IPS DF 6.9 (cell line): ENCODE measurements at regions not wholly inside any gene's neighbourhood (a gene's known extent, or its start where the extent isn't known, plus 50 kb on each side); places are given as distances from the start of the nearest gene placed in this dataset.

Experiments used
- DNase-seq: peaks from one replicate; pipeline ENCODE4 v3.0.0-alpha.2; 2013; ENCODE audit warnings: low read depth, low spot score
- H3K27ac ChIP-seq: one replicate; pipeline ENCODE4 v1.5.1; 2013; ENCODE audit warnings: low read length, control low read depth
- H3K27me3 ChIP-seq: 2 replicates; pipeline ENCODE4 v1.6.1; 2013; ENCODE audit warnings: mild to moderate bottlenecking, low read length; ENCODE audit not compliant: control insufficient read depth, insufficient read depth
- H3K36me3 ChIP-seq: 2 replicates; pipeline ENCODE4 v1.6.1; 2013; ENCODE audit warnings: low read length; ENCODE audit not compliant: control insufficient read depth, insufficient read depth
- H3K4me1 ChIP-seq: 2 replicates; pipeline ENCODE4 v1.6.1; 2013; ENCODE audit warnings: low read length; ENCODE audit not compliant: control insufficient read depth, insufficient read depth
- H3K4me3 ChIP-seq: 2 replicates; pipeline ENCODE4 v1.5.1; 2013; ENCODE audit warnings: mild to moderate bottlenecking, low read length
- H3K9me3 ChIP-seq: 2 replicates; pipeline ENCODE4 v1.6.1; 2013; ENCODE audit warnings: low read length, inconsistent platforms; ENCODE audit not compliant: control insufficient read depth, insufficient read depth
- WGBS: extraction: QIAGEN DNeasy Blood & Tissue Kit; methylation state at CpG from one replicate; pipeline ENCODE4 v1.1.7; 2013; ENCODE audit warnings: mixed read lengths, missing lambda C conversion rate; ENCODE audit not compliant: insufficient read length, insufficient coverage; 5-methylcytosine and 5-hydroxymethylcytosine counted together

DNA sequence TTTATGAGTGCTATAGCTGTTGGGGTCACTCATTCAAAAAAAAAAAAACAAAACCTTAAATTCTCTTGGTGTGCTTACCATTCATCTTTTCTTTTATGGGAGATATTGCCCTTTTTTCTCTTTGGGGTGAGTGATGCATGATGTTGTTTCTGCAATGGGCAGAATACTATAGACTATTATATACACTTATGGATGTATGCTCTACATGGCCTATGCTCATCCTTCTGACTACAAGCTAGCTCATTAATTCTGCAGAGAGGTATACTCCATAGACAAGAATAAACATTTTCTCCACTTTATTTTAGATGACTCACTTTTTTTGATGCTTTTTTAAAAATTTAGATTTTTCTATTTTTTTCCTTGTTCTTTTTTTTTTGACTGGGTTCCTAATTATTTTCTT lies 160.3 kb upstream of the ANK2 start:
- Histone ChIP-seq H3K36me3 (no peaks in the 10 kb centered on the region), H3K4me1 (no peaks in the 10 kb centered on the region), H3K27me3 (no peaks in the 10 kb centered on the region), H3K4me3 (no peak overlapping the region), H3K27ac (no peak overlapping the region), H3K9me3 (no peaks in the 10 kb centered on the region)
- no peak for DNase-seq

DNA sequence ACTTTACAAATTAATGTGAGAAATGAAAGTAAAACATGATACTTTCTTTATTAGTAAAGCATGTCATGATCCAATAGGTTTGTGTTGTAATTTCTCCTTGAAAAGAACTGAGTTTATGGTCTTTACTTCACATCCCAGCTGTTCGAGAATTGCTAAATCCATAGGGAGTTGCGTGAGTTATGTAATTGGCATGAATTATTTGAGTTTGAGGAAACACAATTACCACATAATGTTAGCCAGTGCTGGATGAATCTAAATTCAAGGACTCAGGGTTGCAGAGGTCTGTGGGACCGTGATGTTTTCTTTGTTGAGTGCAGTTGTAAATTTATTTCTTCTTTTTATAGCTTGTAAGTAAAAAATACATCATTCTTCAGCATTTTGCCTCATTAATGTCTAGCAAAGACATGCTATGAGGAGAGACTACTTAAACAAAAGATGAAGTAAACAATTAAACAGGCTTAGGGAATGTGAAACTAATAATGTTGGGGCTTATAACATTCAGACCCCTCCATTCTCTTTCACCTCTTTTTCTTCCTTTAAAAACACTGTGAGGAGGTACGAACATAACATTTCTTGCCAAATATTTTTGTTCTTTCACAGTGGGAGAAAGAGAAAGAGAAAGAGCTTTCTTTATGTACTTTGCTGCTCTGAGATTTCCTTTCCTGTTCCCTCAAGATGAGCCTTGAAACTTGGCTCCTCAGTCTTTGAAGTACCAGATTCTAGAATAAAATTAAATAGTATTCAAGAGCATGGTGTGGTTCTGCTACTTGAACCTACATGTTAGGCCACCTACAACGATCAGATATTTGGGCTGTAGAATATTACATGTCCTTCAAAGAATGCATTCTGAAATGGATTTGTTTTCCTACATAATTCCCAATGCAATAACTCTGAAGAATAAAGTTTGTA lies 159.6 kb upstream of the ANK2 start:
- no peaks in the 10 kb centered on the region for H3K9me3 ChIP-seq
- no peak for DNase-seq
- WGBS, result no CpG with 5 or more reads among the region's 5 CpGs
- no peak overlapping the region for H3K4me3 ChIP-seq
- H3K27ac ChIP-seq, result no peak overlapping the region
- no peaks in the 10 kb centered on the region for H3K4me1 ChIP-seq
- no peaks in the 10 kb centered on the region for H3K27me3 ChIP-seq
- no peaks in the 10 kb centered on the region for H3K36me3 ChIP-seq

DNA sequence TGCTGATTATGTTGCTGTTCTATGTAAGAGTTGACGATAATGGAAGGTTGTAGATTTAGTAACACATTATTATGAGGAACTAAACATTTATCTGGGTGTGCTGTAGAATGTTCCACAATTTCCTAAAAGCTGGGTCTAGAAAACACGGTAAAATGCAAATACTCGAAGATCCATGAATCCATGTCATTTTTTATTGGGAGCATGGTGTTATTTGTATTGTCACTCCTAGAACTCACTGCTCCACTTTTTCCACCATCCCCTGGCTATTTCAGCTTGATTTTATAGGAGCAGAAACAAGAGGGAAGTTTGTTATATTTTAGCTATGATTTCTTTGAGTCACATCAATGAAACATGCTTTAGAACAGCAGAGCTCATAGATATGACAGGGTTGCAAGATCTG lies 155.0 kb upstream of the ANK2 start:
- no peaks in the 10 kb centered on the region for H3K27me3 ChIP-seq
- DNase-seq, result no peak
- WGBS, result 100% methylated on average over 1 of the region's 3 CpGs
- H3K36me3 ChIP-seq, result no peaks in the 10 kb centered on the region
- H3K4me3 ChIP-seq, result no peak overlapping the region
- H3K4me1 ChIP-seq, result peaks cover 5% of the 10 kb centered on the region; the same call in 1 of the 2 replicates
- H3K9me3 ChIP-seq, result no peaks in the 10 kb centered on the region
- no peak overlapping the region for H3K27ac ChIP-seq

DNA sequence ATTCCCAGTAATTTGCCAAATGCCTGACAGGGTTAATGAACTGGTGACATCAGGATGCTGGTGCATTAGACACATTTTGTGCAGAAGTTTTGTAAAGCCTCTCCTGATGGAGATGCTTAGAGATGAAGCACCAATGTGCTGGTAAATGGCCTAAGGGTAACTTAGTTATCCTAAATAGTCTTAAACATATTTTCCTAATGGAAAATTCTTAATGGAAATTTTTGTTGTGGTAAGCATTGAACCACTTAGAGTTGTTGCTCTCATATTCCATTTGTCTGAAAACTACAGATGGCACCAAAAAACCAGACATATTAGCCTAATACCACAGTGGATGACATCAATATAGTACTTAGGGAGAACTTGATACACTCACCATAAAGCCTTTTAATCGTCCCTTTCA lies 154.5 kb upstream of the ANK2 start:
- Histone ChIP-seq H3K9me3 (no peaks in the 10 kb centered on the region), H3K4me1 (peaks cover 5% of the 10 kb centered on the region; the same call in 1 of the 2 replicates), H3K27ac (no peak overlapping the region), H3K36me3 (no peaks in the 10 kb centered on the region), H3K4me3 (no peak overlapping the region), H3K27me3 (no peaks in the 10 kb centered on the region)
- no peak for DNase-seq
- WGBS, result no CpG with 5 or more reads among the region's 1 CpG

DNA sequence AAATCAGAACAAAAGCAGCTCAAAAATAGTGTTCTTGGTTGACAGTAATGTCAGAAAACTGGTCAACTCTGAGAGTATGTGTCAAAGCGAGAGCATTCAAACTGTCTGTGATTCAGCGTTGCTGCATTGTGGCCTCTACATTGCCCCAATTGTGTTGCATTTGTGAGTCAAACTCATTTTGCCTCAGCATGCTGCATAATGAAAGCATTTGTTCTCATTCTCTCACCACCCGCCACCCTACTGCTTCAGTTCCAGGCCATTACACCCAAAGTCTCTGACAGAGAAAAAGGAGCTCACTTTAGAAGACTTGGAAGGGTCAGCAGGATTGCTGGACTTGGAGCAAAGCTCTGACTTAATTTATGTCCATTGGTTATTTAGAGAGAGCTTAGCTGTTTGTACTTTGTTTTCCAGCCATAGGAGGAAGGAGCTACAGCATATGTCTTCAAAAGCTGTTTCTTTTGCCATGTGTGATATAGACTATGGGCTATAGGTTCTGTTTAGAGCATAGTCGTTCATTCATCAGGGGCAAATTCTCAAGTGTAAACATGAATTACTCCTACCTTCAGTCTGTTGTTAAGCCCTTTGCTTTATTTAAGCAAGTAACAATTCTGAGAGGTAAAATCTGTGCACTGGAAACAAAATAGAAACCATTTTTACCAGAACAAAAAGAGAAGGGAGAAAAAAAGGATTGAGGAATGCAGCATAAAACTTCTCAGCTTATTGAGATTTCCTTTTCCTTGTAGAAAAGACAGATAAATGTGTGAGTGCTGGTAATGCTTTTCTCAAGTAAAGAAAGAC lies 153.4 kb upstream of the ANK2 start:
- H3K4me1 ChIP-seq, result peaks cover 5% of the 10 kb centered on the region; the same call in 1 of the 2 replicates
- no peaks in the 10 kb centered on the region for H3K9me3 ChIP-seq
- WGBS, result no CpG with 5 or more reads among the region's 4 CpGs
- no peak for DNase-seq
- no peaks in the 10 kb centered on the region for H3K36me3 ChIP-seq
- H3K4me3 ChIP-seq, result no peak overlapping the region
- no peaks in the 10 kb centered on the region for H3K27me3 ChIP-seq
- H3K27ac ChIP-seq, result no peak overlapping the region

DNA sequence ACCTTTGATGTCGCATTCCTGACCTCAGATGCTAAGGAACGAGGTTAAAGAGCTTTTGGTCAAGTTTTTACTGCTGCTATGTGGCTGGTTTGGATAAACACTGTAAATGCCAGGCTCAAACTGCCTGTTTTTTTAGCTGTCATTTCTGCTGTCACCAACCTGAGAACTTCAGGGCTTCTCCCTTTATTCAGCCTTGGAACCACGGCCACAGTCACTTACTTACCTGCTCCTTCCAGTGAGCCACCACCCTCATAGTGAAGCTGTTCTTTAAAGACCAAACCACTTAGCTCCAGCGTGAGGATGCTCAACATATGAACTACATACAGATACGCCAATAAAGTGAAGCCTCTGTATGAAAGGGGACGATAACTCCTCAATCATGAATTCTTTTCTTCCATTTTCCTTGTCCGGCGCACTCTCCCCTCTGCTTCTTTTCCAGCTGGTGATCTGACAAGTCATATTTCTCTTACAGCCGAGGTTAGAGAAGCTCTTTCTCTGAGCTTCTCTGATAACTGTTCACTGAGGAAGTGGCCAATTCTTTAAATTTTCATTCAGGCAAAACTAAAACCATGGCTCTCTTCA lies 152.8 kb upstream of the ANK2 start:
- WGBS, result no CpG with 5 or more reads among the region's 9 CpGs
- no peaks in the 10 kb centered on the region for H3K36me3 ChIP-seq
- no peak overlapping the region for H3K27ac ChIP-seq
- no peaks in the 10 kb centered on the region for H3K9me3 ChIP-seq
- no peaks in the 10 kb centered on the region for H3K27me3 ChIP-seq
- H3K4me3 ChIP-seq, result no peak overlapping the region
- no peak for DNase-seq
- peaks cover 5% of the 10 kb centered on the region; the same call in 1 of the 2 replicates for H3K4me1 ChIP-seq

DNA sequence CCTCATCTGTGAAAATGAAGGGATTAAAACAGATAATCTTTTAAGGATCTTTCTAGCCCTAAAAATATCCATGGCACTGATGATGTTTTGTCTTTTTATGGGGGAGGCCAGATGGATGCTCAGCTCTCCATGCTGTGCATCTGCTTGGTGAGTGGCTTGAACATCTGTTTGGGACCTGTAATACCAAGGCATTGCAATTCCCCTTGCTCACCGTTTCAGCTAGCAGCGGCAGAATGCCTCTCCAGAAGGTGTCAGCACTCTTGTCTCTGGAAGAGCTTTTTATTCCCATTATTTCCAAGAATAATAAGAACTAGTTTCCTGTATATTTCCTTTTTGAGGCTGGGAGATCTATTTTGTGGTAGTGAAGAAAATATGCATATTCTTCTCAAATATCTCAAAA lies 151.9 kb upstream of the ANK2 start:
- DNase-seq, result no peak
- H3K4me1 ChIP-seq, result peaks cover 5% of the 10 kb centered on the region; the same call in 1 of the 2 replicates
- H3K36me3 ChIP-seq, result no peaks in the 10 kb centered on the region
- H3K27me3 ChIP-seq, result no peaks in the 10 kb centered on the region
- no peak overlapping the region for H3K27ac ChIP-seq
- no peaks in the 10 kb centered on the region for H3K9me3 ChIP-seq
- H3K4me3 ChIP-seq, result no peak overlapping the region
- WGBS, result no CpG with 5 or more reads among the region's 2 CpGs

DNA sequence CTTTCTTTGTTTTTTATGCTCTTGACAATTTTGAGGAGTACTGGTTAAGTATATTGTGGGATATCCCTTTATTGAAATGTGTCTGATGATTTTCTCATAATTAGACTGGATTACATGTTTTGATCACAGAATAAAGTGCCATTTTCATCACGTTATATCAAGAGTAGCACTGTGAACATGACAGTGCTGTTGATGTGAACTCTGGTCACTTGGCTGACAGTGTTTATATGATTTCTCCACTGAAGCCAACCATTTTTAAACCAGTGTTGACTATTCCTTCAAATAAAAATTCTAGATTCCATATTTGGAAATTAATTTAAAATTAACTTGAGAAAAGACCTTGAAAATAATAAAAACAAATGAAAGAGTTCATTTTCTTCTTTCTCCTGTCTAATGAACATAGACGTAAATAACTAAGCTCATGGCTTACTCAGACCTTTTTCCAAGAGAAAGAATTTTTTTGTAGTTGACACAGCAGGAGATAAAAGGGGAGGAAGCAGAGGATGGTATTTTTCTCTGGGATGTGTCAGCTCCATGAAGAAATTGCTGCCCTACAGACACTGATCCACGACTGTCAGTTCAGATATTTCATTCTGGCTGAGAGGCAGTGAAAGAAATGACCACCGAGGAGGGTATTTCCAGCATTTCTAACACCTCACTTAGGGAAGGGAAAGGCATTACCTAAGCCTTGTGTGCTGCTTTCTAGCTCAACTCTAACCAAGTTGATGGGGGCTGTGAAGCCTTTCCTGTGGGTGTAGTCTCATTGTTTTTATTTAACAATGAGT lies 150.9 kb upstream of the ANK2 start:
- H3K9me3 ChIP-seq, result no peaks in the 10 kb centered on the region
- H3K27ac ChIP-seq, result no peak overlapping the region
- H3K4me3 ChIP-seq, result no peak overlapping the region
- no peaks in the 10 kb centered on the region for H3K36me3 ChIP-seq
- WGBS, result no CpG with 5 or more reads among the region's 4 CpGs
- no peak for DNase-seq
- no peaks in the 10 kb centered on the region for H3K27me3 ChIP-seq
- peaks cover 5% of the 10 kb centered on the region; the same call in 1 of the 2 replicates for H3K4me1 ChIP-seq

DNA sequence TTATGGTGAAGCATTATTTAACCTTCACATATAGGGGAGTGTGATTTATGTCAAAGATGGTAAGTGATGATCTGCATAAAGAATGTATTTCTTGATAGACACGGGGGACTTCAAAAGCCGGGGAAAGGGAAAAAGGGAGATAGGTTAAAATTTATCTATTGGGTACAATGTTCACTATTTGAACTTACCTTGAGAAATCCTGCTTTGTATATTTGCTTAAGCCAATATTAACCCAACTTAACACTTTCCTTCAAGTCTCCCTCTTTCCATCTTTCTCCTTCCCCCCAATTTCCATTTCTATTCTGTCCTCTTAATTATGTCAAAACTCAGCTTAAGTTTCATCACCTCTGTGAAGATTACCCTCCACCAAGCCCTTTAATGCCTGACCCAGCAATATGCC lies 149.0 kb upstream of the ANK2 start:
- no CpG with 5 or more reads among the region's 2 CpGs for WGBS

DNA sequence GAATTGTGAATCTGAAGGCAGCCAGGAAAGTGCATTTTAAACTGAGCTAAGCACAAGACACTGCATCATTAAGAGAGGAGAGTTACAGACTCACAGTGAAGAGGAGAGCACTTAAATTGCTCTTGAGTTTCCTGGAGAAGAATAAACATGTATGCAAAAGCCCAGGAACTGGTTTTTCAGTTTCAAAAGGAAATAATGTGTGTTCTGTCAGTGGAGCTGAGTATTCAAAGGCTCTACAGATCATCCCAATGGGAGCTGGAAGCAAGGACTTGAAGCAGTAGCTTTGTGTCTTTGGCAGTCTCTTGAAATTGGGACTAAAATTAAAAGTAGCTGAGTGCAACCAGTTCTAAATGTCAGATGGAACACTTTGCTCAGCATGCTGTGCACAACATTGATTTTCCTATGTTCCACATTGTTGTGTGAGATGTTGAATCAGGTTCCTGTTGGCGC lies 147.5 kb upstream of the ANK2 start:
- Histone ChIP-seq H3K4me1 (peaks cover 2% of the 10 kb centered on the region; the same call in 1 of the 2 replicates), H3K36me3 (no peaks in the 10 kb centered on the region), H3K4me3 (no peak overlapping the region), H3K27ac (no peak overlapping the region), H3K27me3 (no peaks in the 10 kb centered on the region), H3K9me3 (no peaks in the 10 kb centered on the region)
- no CpG with 5 or more reads among the region's 1 CpG for WGBS
- no peak for DNase-seq

More for the DNA sequence above, 149.0 kb upstream of the ANK2 start:
- H3K4me1 ChIP-seq, result peaks cover 5% of the 10 kb centered on the region; the same call in 1 of the 2 replicates
- H3K4me3 ChIP-seq, result no peak overlapping the region
- no peak for DNase-seq
- H3K27ac ChIP-seq, result no peak overlapping the region
- no peaks in the 10 kb centered on the region for H3K36me3 ChIP-seq
- no peaks in the 10 kb centered on the region for H3K27me3 ChIP-seq
- no peaks in the 10 kb centered on the region for H3K9me3 ChIP-seq
